IPS-18a (cell line): ENCODE measurements at regions not wholly inside any gene's neighbourhood (a gene's known extent, or its start where the extent isn't known, plus 50 kb on each side); places are given as distances from the start of the nearest gene placed in this dataset.
"Not testable (repeated sequence)": the region's sequence is repeated elsewhere in the genome, so short reads cannot be mapped to it uniquely, and the experiment has no call there.

Experiments used
- H3K27ac ChIP-seq: one replicate; pipeline ENCODE4 v1.5.1; 2013; ENCODE audit warnings: low read length
- H3K27me3 ChIP-seq: one replicate; pipeline ENCODE4 v1.6.1; 2013; ENCODE audit warnings: mild to moderate bottlenecking, low read length; ENCODE audit not compliant: control insufficient read depth, insufficient read depth
- H3K36me3 ChIP-seq: one replicate; pipeline ENCODE4 v1.6.1; 2013; ENCODE audit warnings: low read depth, low read length; ENCODE audit not compliant: control insufficient read depth
- H3K4me1 ChIP-seq: one replicate; pipeline ENCODE4 v1.6.1; 2013; ENCODE audit warnings: low read depth, low read length; ENCODE audit not compliant: control insufficient read depth
- H3K4me3 ChIP-seq: one replicate; pipeline ENCODE4 v1.5.1; 2013; ENCODE audit warnings: low read length
- H3K9ac ChIP-seq: one replicate; pipeline ENCODE4 v1.6.1; 2013; ENCODE audit warnings: mild to moderate bottlenecking, low read length, moderate library complexity
- H3K9me3 ChIP-seq: one replicate; pipeline ENCODE4 v1.6.1; 2013; ENCODE audit warnings: low read depth, low read length; ENCODE audit not compliant: control insufficient read depth

- H3K27ac ChIP-seq, result no peak overlapping the region
- no peak overlapping the region for H3K4me3 ChIP-seq
- H3K9ac ChIP-seq, result no peak overlapping the region
- no peaks in the 10 kb centered on the region for H3K27me3 ChIP-seq
- H3K9me3 ChIP-seq, result no peaks in the 10 kb centered on the region
- peaks cover 9% of the 10 kb centered on the region for H3K4me1 ChIP-seq
- no peaks in the 10 kb centered on the region for H3K36me3 ChIP-seq
Observed at GRCh38 chr2:144642131-144642530, 122.2 kb upstream of the ZEB2 start.

- not testable (repeated sequence) for H3K36me3 ChIP-seq, H3K4me3 ChIP-seq, H3K9me3 ChIP-seq, H3K9ac ChIP-seq, H3K27ac ChIP-seq, H3K27me3 ChIP-seq, H3K4me1 ChIP-seq
Observed at GRCh38 chr2:144638250-144638649, 118.3 kb upstream of the ZEB2 start.

GRCh38 chr2:144636860-144637259 lies 116.9 kb upstream of the ZEB2 start:
- H3K4me3 ChIP-seq, H3K27me3 ChIP-seq, H3K36me3 ChIP-seq, H3K4me1 ChIP-seq, H3K9ac ChIP-seq, H3K27ac ChIP-seq, H3K9me3 ChIP-seq: not testable (repeated sequence)

GRCh38 chr2:144632809-144633208 lies 112.9 kb upstream of the ZEB2 start:
- Histone ChIP-seq H3K27me3 (no peaks in the 10 kb centered on the region), H3K36me3 (no peaks in the 10 kb centered on the region), H3K9ac (no peak overlapping the region), H3K4me1 (no peaks in the 10 kb centered on the region), H3K27ac (no peak overlapping the region), H3K4me3 (no peak overlapping the region), H3K9me3 (no peaks in the 10 kb centered on the region)

- Histone ChIP-seq H3K4me1 (no peaks in the 10 kb centered on the region), H3K27me3 (no peaks in the 10 kb centered on the region), H3K9me3 (no peaks in the 10 kb centered on the region), H3K36me3 (no peaks in the 10 kb centered on the region), H3K27ac (no peak overlapping the region), H3K9ac (no peak overlapping the region), H3K4me3 (no peak overlapping the region)
Observed at GRCh38 chr2:144631636-144632035, 111.7 kb upstream of the ZEB2 start.

- Histone ChIP-seq H3K9ac (no peak overlapping the region), H3K27me3 (no peaks in the 10 kb centered on the region), H3K27ac (no peak overlapping the region), H3K4me3 (no peak overlapping the region), H3K4me1 (no peaks in the 10 kb centered on the region), H3K9me3 (no peaks in the 10 kb centered on the region), H3K36me3 (no peaks in the 10 kb centered on the region)
Observed at GRCh38 chr2:144630459-144631215, 110.7 kb upstream of the ZEB2 start.

GRCh38 chr2:144629935-144630334 lies 110.0 kb upstream of the ZEB2 start:
- no peaks in the 10 kb centered on the region for H3K27me3 ChIP-seq
- no peaks in the 10 kb centered on the region for H3K36me3 ChIP-seq
- no peaks in the 10 kb centered on the region for H3K9me3 ChIP-seq
- no peaks in the 10 kb centered on the region for H3K4me1 ChIP-seq
- H3K27ac ChIP-seq, result no peak overlapping the region
- no peak overlapping the region for H3K4me3 ChIP-seq
- H3K9ac ChIP-seq, result no peak overlapping the region

- no peaks in the 10 kb centered on the region for H3K4me1 ChIP-seq
- H3K9me3 ChIP-seq, result no peaks in the 10 kb centered on the region
- H3K27me3 ChIP-seq, result no peaks in the 10 kb centered on the region
- no peak overlapping the region for H3K9ac ChIP-seq
- H3K27ac ChIP-seq, result no peak overlapping the region
- H3K4me3 ChIP-seq, result no peak overlapping the region
- no peaks in the 10 kb centered on the region for H3K36me3 ChIP-seq
Observed at GRCh38 chr2:144628566-144628965, 108.6 kb upstream of the ZEB2 start.

- Histone ChIP-seq H3K36me3 (no peaks in the 10 kb centered on the region), H3K9me3 (no peaks in the 10 kb centered on the region), H3K27me3 (no peaks in the 10 kb centered on the region), H3K4me3 (no peak overlapping the region), H3K27ac (no peak overlapping the region), H3K9ac (no peak overlapping the region), H3K4me1 (no peaks in the 10 kb centered on the region)
Observed at GRCh38 chr2:144625626-144626025, 105.7 kb upstream of the ZEB2 start.

GRCh38 chr2:144625226-144625625 lies 105.3 kb upstream of the ZEB2 start:
- Histone ChIP-seq H3K27me3 (no peaks in the 10 kb centered on the region), H3K4me1 (no peaks in the 10 kb centered on the region), H3K9me3 (no peaks in the 10 kb centered on the region), H3K27ac (no peak overlapping the region), H3K36me3 (no peaks in the 10 kb centered on the region), H3K4me3 (no peak overlapping the region), H3K9ac (no peak overlapping the region)

GRCh38 chr2:144624451-144624850 lies 104.5 kb upstream of the ZEB2 start:
- Histone ChIP-seq H3K36me3 (no peaks in the 10 kb centered on the region), H3K9ac (no peak overlapping the region), H3K4me3 (no peak overlapping the region), H3K9me3 (no peaks in the 10 kb centered on the region), H3K4me1 (no peaks in the 10 kb centered on the region), H3K27ac (no peak overlapping the region), H3K27me3 (no peaks in the 10 kb centered on the region)

- not testable (repeated sequence) for H3K27ac ChIP-seq, H3K4me1 ChIP-seq, H3K9me3 ChIP-seq, H3K27me3 ChIP-seq, H3K9ac ChIP-seq, H3K36me3 ChIP-seq, H3K4me3 ChIP-seq
Observed at GRCh38 chr2:144622373-144622772, 102.5 kb upstream of the ZEB2 start.
